ENCODE measurements at regions not wholly inside any gene's neighbourhood (a gene's known extent, or its start where the extent isn't known, plus 50 kb on each side); places are given as distances from the start of the nearest gene placed in this dataset.

GRCh38 chr6:80440496-80441115 lies 334.1 kb downstream of the BCKDHB start:
- TF ChIP-seq CTCF (IDR thresholded peaks at IDR 0.05; ENCODE audit: low read depth, low read length, poor library complexity, severe bottlenecking): no peak
- no peak for TF ChIP-seq EZH2phosphoT487 (IDR thresholded peaks at IDR 0.05; ENCODE audit: borderline replicate concordance, low read length)

All from DOHH2 (cell line).